GM21717 (cell line): ENCODE measurements at regions not wholly inside any gene's neighbourhood (a gene's known extent, or its start where the extent isn't known, plus 50 kb on each side); places are given as distances from the start of the nearest gene placed in this dataset.
"Not testable (repeated sequence)": the region's sequence is repeated elsewhere in the genome, so short reads cannot be mapped to it uniquely, and the experiment has no call there.

Source experiments
- ATAC-seq: cut with Tn5 transposase; IDR thresholded peaks from one replicate; pipeline ENCODE4 v1.9.1; 2021; ENCODE audit warnings: mild to moderate bottlenecking, moderate library complexity; ENCODE audit not compliant: unreplicated experiment

GRCh38 chr12:25615119-25615518 is 62.0 kb upstream of the LMNTD1 start:
- no peak for ATAC-seq

- no peak for ATAC-seq
Measured at GRCh38 chr12:25616286-25616685, 63.2 kb upstream of the LMNTD1 start.

- no peak for ATAC-seq
Measured at GRCh38 chr12:25617991-25618390, 64.9 kb upstream of the LMNTD1 start.

- ATAC-seq, result no peak
Measured at GRCh38 chr12:25623816-25624215, 70.7 kb upstream of the LMNTD1 start.

- ATAC-seq, result no peak
Measured at GRCh38 chr12:25625146-25625545, 72.1 kb upstream of the LMNTD1 start.

- no peak for ATAC-seq
Measured at GRCh38 chr12:25629341-25629740, 76.3 kb upstream of the LMNTD1 start.

- ATAC-seq, result not testable (repeated sequence)
Measured at GRCh38 chr12:25630735-25631515, 77.8 kb upstream of the LMNTD1 start.

- not testable (repeated sequence) for ATAC-seq
Measured at GRCh38 chr12:25633149-25633548, 80.1 kb upstream of the LMNTD1 start.

GRCh38 chr12:25637752-25638151 is 84.7 kb upstream of the LMNTD1 start:
- no peak for ATAC-seq

- ATAC-seq, result no peak
Measured at GRCh38 chr12:25639406-25639805, 86.3 kb upstream of the LMNTD1 start.

GRCh38 chr12:25644979-25645378 is 91.9 kb upstream of the LMNTD1 start:
- no peak for ATAC-seq

GRCh38 chr12:25645427-25645826 is 92.3 kb upstream of the LMNTD1 start:
- ATAC-seq, result no peak

GRCh38 chr12:25651931-25652330 is 98.8 kb upstream of the LMNTD1 start:
- no peak for ATAC-seq

GRCh38 chr12:25652371-25652770 is 99.3 kb upstream of the LMNTD1 start:
- no peak for ATAC-seq

- no peak for ATAC-seq
Measured at GRCh38 chr12:25653487-25654175, 100.5 kb upstream of the LMNTD1 start.

- ATAC-seq, result no peak
Measured at GRCh38 chr12:25655702-25656101, 102.6 kb upstream of the LMNTD1 start.

- ATAC-seq, result no peak
Measured at GRCh38 chr12:25659621-25660020, 106.5 kb upstream of the LMNTD1 start.

GRCh38 chr12:25670076-25671055 is 117.3 kb upstream of the LMNTD1 start:
- ATAC-seq, result no peak

GRCh38 chr12:25675808-25676207 is 122.7 kb upstream of the LMNTD1 start:
- no peak for ATAC-seq

GRCh38 chr12:25677232-25677937 is 124.3 kb upstream of the LMNTD1 start:
- no peak for ATAC-seq

- ATAC-seq, result no peak
Measured at GRCh38 chr12:25681580-25681979, 128.5 kb upstream of the LMNTD1 start.
